HL-60 (cell line): ENCODE measurements at regions not wholly inside any gene's neighbourhood (a gene's known extent, or its start where the extent isn't known, plus 50 kb on each side); places are given as distances from the start of the nearest gene placed in this dataset.

Experiments used
- DNase-seq, 2 experiments: peaks; one replicate each; pipeline ENCODE4 v3.0.0-alpha.2; 2010 to 2020; ENCODE audit warnings: low read depth in 1 of 2, low spot score in 1 of 2
- H3K27ac ChIP-seq: fragments of 250-450 bp; sonication (Bioruptor Pico); replicated peaks from 2 replicates; pipeline ENCODE4 v1.5.1; 2020; ENCODE audit warnings: mild to moderate bottlenecking, moderate library complexity
- H3K27me3 ChIP-seq: fragments of 250-450 bp; sonication (Bioruptor Pico); 2 replicates; pipeline ENCODE4 v1.5.1; 2021; ENCODE audit warnings: mild to moderate bottlenecking, moderate library complexity; ENCODE audit not compliant: insufficient read depth, poor library complexity, severe bottlenecking
- H3K4me3 ChIP-seq: replicated peaks from 2 replicates; pipeline ENCODE4 v1.5.1; 2011; ENCODE audit warnings: mild to moderate bottlenecking, control low read depth, low read length; ENCODE audit not compliant: insufficient read depth
- GABPA ChIP-seq: IDR thresholded peaks from 2 replicates; pipeline ENCODE4 v1.6.1; 2012; ENCODE audit warnings: low read depth
- POLR2AphosphoS5 ChIP-seq: IDR thresholded peaks from 2 replicates; pipeline ENCODE4 v1.6.1; 2012; ENCODE audit warnings: low read depth
- SPI1 ChIP-seq: IDR thresholded peaks from 2 replicates; pipeline ENCODE4 v1.6.1; 2012; ENCODE audit warnings: low read depth, mild to moderate bottlenecking, borderline replicate concordance
- TF ChIP-seq, protein P1 (sequence below): IDR thresholded peaks from one replicate; pipeline ENCODE4 v1.5.1; 2011; ENCODE audit warnings: low read length, control low read depth, inconsistent platforms; ENCODE audit not compliant: insufficient read depth
- TF ChIP-seq, protein P2 (sequence below): IDR thresholded peaks from 2 replicates; pipeline ENCODE4 v1.6.1; 2012; ENCODE audit warnings: low read depth; ENCODE audit not compliant: insufficient replicate concordance

DNA sequence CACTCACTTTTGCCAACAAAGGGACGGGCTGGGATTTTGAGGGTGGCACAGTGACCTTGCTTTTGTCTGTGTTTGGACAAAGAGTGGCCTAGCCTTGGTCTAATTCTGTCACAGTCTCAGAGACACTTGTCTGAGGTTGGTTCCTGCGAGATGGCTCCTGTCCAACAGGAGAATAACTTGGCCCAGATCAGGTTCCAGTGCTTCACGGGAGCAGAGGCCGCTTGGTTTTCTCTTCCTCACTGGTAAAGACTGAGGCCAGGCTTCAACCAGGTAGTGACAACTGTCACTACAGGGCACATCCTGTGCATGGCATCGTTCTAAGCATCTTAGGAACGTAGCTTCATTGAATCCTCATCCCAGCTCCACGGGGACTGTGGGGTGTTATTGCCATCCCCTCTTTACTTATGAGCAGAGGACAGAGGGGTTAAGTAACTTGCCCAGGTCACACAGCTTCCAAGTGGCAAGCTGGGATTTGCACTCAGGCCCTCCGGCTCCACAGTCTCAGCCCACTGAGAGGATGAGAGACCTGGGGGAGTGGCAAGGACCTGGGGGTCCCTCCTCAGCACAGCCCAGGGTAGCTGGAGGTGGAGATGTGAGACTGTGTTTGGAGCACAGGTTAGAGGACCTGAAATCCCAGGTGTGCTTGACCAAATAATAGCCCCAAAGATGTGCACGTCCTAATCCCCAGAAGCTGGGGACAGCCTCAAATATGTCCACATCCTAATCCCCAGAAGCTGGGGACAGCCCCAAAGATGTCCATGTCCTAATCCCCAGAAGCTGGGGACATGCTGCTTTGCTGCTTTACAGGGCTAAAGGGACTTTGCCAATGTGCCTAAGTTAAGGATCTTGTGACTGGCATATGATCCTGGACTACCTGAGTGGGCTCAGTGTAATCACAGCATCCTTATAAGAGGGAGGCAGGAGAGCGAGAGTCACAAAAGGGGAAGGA is 179.2 kb upstream of the RTL1 start:
- Histone ChIP-seq H3K27me3 (peaks cover 11% of the 10 kb centered on the region), H3K4me3 (no peak overlapping the region), H3K27ac (no peak overlapping the region)
- TF ChIP-seq GABPA (no peak), POLR2AphosphoS5 (no peak), SPI1 (no peak)
- TF ChIP-seq, protein P1, sequence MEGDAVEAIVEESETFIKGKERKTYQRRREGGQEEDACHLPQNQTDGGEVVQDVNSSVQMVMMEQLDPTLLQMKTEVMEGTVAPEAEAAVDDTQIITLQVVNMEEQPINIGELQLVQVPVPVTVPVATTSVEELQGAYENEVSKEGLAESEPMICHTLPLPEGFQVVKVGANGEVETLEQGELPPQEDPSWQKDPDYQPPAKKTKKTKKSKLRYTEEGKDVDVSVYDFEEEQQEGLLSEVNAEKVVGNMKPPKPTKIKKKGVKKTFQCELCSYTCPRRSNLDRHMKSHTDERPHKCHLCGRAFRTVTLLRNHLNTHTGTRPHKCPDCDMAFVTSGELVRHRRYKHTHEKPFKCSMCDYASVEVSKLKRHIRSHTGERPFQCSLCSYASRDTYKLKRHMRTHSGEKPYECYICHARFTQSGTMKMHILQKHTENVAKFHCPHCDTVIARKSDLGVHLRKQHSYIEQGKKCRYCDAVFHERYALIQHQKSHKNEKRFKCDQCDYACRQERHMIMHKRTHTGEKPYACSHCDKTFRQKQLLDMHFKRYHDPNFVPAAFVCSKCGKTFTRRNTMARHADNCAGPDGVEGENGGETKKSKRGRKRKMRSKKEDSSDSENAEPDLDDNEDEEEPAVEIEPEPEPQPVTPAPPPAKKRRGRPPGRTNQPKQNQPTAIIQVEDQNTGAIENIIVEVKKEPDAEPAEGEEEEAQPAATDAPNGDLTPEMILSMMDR, result no peak
- TF ChIP-seq, protein P2, sequence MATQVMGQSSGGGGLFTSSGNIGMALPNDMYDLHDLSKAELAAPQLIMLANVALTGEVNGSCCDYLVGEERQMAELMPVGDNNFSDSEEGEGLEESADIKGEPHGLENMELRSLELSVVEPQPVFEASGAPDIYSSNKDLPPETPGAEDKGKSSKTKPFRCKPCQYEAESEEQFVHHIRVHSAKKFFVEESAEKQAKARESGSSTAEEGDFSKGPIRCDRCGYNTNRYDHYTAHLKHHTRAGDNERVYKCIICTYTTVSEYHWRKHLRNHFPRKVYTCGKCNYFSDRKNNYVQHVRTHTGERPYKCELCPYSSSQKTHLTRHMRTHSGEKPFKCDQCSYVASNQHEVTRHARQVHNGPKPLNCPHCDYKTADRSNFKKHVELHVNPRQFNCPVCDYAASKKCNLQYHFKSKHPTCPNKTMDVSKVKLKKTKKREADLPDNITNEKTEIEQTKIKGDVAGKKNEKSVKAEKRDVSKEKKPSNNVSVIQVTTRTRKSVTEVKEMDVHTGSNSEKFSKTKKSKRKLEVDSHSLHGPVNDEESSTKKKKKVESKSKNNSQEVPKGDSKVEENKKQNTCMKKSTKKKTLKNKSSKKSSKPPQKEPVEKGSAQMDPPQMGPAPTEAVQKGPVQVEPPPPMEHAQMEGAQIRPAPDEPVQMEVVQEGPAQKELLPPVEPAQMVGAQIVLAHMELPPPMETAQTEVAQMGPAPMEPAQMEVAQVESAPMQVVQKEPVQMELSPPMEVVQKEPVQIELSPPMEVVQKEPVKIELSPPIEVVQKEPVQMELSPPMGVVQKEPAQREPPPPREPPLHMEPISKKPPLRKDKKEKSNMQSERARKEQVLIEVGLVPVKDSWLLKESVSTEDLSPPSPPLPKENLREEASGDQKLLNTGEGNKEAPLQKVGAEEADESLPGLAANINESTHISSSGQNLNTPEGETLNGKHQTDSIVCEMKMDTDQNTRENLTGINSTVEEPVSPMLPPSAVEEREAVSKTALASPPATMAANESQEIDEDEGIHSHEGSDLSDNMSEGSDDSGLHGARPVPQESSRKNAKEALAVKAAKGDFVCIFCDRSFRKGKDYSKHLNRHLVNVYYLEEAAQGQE, result no peak
- no peak for DNase-seq

DNA sequence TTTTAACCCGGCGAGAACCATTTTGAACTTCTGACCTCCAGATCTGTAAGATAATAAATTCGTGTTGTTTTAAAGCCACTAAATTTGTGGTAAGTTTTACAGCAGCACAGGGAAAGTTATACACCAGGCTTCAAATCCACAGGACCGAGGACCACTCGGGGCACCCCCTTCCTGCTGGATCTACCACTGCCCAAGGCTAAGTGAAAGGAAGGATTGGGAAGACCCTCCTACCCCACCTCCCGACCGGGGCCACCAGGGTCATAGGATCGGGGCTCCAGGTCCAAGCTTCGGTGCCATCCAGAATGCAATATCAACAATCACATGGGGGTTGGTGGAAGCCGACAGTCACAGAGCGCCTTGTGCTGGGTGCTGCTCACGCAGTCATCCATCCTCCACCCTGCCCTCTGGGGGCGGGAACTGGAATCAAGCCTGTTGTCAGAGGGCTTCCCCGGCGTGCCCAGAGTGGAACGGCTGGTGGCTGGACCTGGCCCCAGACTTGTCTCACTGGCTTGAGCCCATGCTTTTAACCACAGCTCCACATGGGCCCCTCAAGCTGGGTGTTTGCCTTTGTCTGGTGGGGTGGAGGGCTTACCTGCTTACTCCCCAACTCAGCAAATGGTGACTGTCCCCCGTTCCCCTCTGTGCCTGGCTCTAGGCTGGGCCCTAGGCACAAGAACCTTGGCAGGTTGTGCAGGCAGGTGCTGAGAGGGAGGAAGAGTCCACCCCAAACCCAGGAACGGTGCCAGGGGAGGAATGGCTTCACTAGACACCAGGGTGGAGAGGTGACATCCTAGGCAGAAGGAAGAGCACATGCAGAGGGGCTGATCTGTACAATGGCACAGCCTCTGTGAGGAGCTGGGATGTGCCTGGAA is 180.3 kb upstream of the RTL1 start:
- TF ChIP-seq, protein P1, result no peak
- TF ChIP-seq SPI1 (no peak), POLR2AphosphoS5 (no peak), GABPA (no peak)
- TF ChIP-seq, protein P2, result no peak
- no peak for DNase-seq

DNA sequence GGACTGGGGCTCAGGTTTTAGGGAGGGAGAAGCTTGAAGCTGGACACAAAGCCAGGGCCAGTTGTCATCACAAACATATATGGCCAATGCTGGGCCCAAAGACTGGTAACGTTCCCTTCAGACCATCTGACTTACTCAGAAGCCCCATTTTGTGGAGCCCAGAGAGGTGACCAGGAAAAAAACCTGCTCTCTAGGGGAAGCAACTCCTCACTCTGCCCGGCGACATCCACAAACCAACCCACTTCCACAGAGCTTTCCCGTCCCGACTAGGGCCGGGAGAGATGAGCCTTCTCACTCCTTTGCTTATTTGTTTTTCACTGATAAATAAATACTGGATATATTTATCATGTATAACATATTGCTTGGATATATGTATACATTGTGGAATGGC is 180.9 kb upstream of the RTL1 start:
- H3K27me3 ChIP-seq, result peaks cover 6% of the 10 kb centered on the region
- TF ChIP-seq SPI1 (no peak), GABPA (no peak), POLR2AphosphoS5 (no peak)
- TF ChIP-seq, protein P1, result no peak
- TF ChIP-seq, protein P2, result no peak
- no peak overlapping the region for H3K4me3 ChIP-seq
- DNase-seq, result no peak
- no peak overlapping the region for H3K27ac ChIP-seq

More for the DNA sequence above, 180.3 kb upstream of the RTL1 start:
- Histone ChIP-seq H3K4me3 (no peak overlapping the region), H3K27me3 (peaks cover 7% of the 10 kb centered on the region), H3K27ac (no peak overlapping the region)
